Calu3 (cell line): ENCODE measurements at regions not wholly inside any gene's neighbourhood (a gene's known extent, or its start where the extent isn't known, plus 50 kb on each side); places are given as distances from the start of the nearest gene placed in this dataset.

Source experiments
- BruUV-seq: library from RNA; stranded (reverse); fragments of 400-500 nt; replicated peaks from 2 replicates; lab custom pipeline; 2021; lab: Mats Ljungman, UMichigan
- CTCF ChIA-PET: fragments of 300-600 bp; sonication (Branson Sonifier 250); formaldehyde crosslinking; loops from one replicate; lab custom pipeline; 2022; ENCODE audit warnings: antibody characterized with exemption; lab: Charles Lee
- DNase-seq: peaks from one replicate; pipeline ENCODE4 v3.0.0; 2022
- H3K27ac Mint-ChIP-seq: one replicate; pipeline ENCODE4 v1.8.0; 2022; ENCODE audit warnings: mixed read lengths; ENCODE audit not compliant: unreplicated experiment
- H3K27me3 Mint-ChIP-seq: one replicate; pipeline ENCODE4 v1.8.0; 2022; ENCODE audit warnings: mixed read lengths; ENCODE audit not compliant: unreplicated experiment
- H3K36me3 Mint-ChIP-seq: one replicate; pipeline ENCODE4 v1.8.0; 2022; ENCODE audit warnings: mild to moderate bottlenecking, moderate library complexity, mixed read lengths; ENCODE audit not compliant: insufficient read depth, unreplicated experiment
- H3K4me1 Mint-ChIP-seq: one replicate; pipeline ENCODE4 v1.8.0; 2022; ENCODE audit warnings: mild to moderate bottlenecking, low read depth, mixed read lengths; ENCODE audit not compliant: unreplicated experiment
- H3K4me3 Mint-ChIP-seq: one replicate; pipeline ENCODE4 v1.8.0; 2022; ENCODE audit warnings: mild to moderate bottlenecking, low read depth, moderate library complexity, mixed read lengths; ENCODE audit not compliant: unreplicated experiment
- H3K9me3 Mint-ChIP-seq: one replicate; pipeline ENCODE4 v1.8.0; 2022; ENCODE audit warnings: low read depth, mixed read lengths; ENCODE audit not compliant: unreplicated experiment
- CTCF ChIP-seq: fragments of 200-600 bp; IDR thresholded peaks from one replicate; pipeline ENCODE4 v1.8.0; 2022; ENCODE audit warnings: antibody characterized with exemption; ENCODE audit not compliant: unreplicated experiment
- intact Hi-C: fragments of 100-400 bp; cut with micrococcal nuclease; formaldehyde crosslinking; loops from one replicate; pipeline ENCODE4 v1.10.0; 2022; ENCODE audit not compliant: unreplicated experiment

GRCh38 chr1:60342569-60342968 is 269.0 kb upstream of the C1orf87 start:
- Mint-ChIP-seq H3K36me3 (no peaks in the 10 kb centered on the region), H3K27me3 (no peaks in the 10 kb centered on the region), H3K9me3 (no peaks in the 10 kb centered on the region), H3K27ac (no peak overlapping the region), H3K4me3 (no peak overlapping the region), H3K4me1 (peaks cover 17% of the 10 kb centered on the region)
- CTCF ChIA-PET, result no interaction called here
- DNase-seq, result no peak
- intact Hi-C loops, result no loop called here
- BruUV-seq, result no TSS peak
- no peak for TF ChIP-seq CTCF

- Mint-ChIP-seq H3K27ac (no peak overlapping the region), H3K27me3 (no peaks in the 10 kb centered on the region), H3K36me3 (no peaks in the 10 kb centered on the region), H3K9me3 (no peaks in the 10 kb centered on the region), H3K4me3 (no peak overlapping the region), H3K4me1 (peaks cover 17% of the 10 kb centered on the region)
- no peak for TF ChIP-seq CTCF
- DNase-seq, result no peak
- CTCF ChIA-PET, result no interaction called here
- no TSS peak for BruUV-seq
- intact Hi-C loops, result no loop called here
Observed at GRCh38 chr1:60341274-60341673, 267.7 kb upstream of the C1orf87 start.

GRCh38 chr1:60331647-60332046 is 258.1 kb upstream of the C1orf87 start:
- Mint-ChIP-seq H3K4me1 (no peaks in the 10 kb centered on the region), H3K36me3 (no peaks in the 10 kb centered on the region), H3K9me3 (peaks cover 4% of the 10 kb centered on the region), H3K4me3 (no peak overlapping the region), H3K27ac (no peak overlapping the region), H3K27me3 (no peaks in the 10 kb centered on the region)
- intact Hi-C loops, result no loop called here
- DNase-seq, result no peak
- CTCF ChIA-PET, result no interaction called here
- BruUV-seq, result no TSS peak
- TF ChIP-seq CTCF, result no peak

GRCh38 chr1:60329651-60330050 is 256.1 kb upstream of the C1orf87 start:
- Mint-ChIP-seq H3K4me3 (no peak overlapping the region), H3K36me3 (no peaks in the 10 kb centered on the region), H3K27ac (no peak overlapping the region), H3K4me1 (no peaks in the 10 kb centered on the region), H3K9me3 (peaks cover 9% of the 10 kb centered on the region), H3K27me3 (no peaks in the 10 kb centered on the region)
- no peak for TF ChIP-seq CTCF
- CTCF ChIA-PET, result no interaction called here
- no TSS peak for BruUV-seq
- intact Hi-C loops, result no loop called here
- DNase-seq, result no peak
